ENCODE measurements at regions not wholly inside any gene's neighbourhood (a gene's known extent, or its start where the extent isn't known, plus 50 kb on each side); places are given as distances from the start of the nearest gene placed in this dataset.

DNA sequence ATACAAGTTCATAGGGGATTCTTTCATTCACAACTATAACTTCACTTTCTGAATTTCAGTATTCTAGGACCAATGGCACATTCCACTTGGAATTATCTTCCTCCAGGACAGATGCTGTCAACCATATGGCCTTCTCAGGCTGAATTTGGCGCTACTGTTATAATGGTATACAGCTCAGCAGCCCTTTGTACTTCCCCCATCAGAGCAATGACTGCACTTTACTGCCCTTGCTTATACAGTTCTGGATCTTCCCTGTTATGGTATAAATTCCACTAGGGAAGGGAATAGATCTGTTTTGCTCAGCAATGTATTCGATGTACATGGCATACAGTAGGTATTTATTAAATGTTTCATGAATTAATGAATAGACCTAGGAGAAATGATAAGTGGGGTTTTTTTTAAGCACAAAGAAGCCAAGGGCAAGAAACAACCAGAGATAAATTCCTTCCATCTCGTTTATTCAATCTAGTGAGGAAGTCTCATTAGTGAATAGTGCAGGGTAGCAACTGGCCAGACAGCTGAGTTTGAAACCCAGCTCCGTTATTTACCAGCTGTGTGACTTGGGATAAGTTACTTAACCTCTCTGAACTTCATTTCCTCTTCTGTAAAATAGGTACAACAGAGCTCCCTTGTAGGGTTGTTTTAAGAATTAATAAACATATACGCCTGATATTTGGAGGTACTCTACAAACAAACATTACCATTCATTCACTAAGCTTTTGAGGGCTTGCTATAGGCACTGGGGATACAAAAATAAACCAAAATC lies 97.1 kb upstream of the PRDM1 start:
- H3K27me3 ChIP-seq (ENCODE audit: control insufficient read depth in 2 of 2, insufficient read depth in 2 of 2, low read length in 2 of 2) = peaks cover 77 to 86% of the 10 kb centered on the region in 2 experiments
- H3K36me3 ChIP-seq (ENCODE audit: control insufficient read depth in 2 of 2, extremely low read depth in 1 of 2, insufficient read depth in 2 of 2, low read length in 2 of 2) = no peaks in the 10 kb centered on the region
- ChIA-PET POLR2A (no interaction called here), CTCF (no interaction called here)
- no peaks in the 10 kb centered on the region for H4K20me1 ChIP-seq (replicated peaks; ENCODE audit: control insufficient read depth, extremely low read depth, insufficient read depth, low read length)
- H3K9ac ChIP-seq (replicated peaks; ENCODE audit: extremely low read depth, insufficient read depth, low read length) = no peak overlapping the region
- no peaks in the 10 kb centered on the region for H3K79me2 ChIP-seq (ENCODE audit: control insufficient read depth, insufficient read depth, low read length)
- FAIRE-seq (no peak), DNase-seq (ENCODE audit: low read depth, low spot score) (no peak)
- no peak overlapping the region for H3K4me3 ChIP-seq (replicated peaks in 1 of 3; ENCODE audit: insufficient read depth in 1 of 3, low read depth in 1 of 3, low read length in 3 of 3)
- no peaks in the 10 kb centered on the region for H3K9me3 ChIP-seq (replicated peaks; ENCODE audit: control insufficient read depth, insufficient read depth, low read length)
- TF ChIP-seq FOS (IDR thresholded peaks at IDR 0.05; ENCODE audit: borderline replicate concordance, insufficient read depth, low read length) = no peak
- TF ChIP-seq MYC (IDR thresholded peaks at IDR 0.05; ENCODE audit: low read depth, low read length) = no peak
- no peak for TF ChIP-seq CTCF (IDR thresholded peaks at IDR 0.05; ENCODE audit: extremely low read depth in 1 of 2, insufficient read depth in 1 of 2, low read depth in 1 of 2, low read length in 2 of 2)
- TF ChIP-seq POLR2A (IDR thresholded peaks at IDR 0.05; ENCODE audit: low read depth, low read length) = no peak
- TF ChIP-seq EZH2 (IDR thresholded peaks at IDR 0.05; ENCODE audit: borderline replicate concordance, low read depth, low read length, severe bottlenecking) = no peak
- no peak for TF ChIP-seq POLR2AphosphoS5 (IDR thresholded peaks at IDR 0.05; ENCODE audit: insufficient read depth, low read depth, low read length)
- TF ChIP-seq, protein P1, sequence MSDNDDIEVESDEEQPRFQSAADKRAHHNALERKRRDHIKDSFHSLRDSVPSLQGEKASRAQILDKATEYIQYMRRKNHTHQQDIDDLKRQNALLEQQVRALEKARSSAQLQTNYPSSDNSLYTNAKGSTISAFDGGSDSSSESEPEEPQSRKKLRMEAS (IDR thresholded peaks at IDR 0.05; ENCODE audit: insufficient read depth, insufficient read length) = no peak
- no peak for TF ChIP-seq GATA2 (IDR thresholded peaks at IDR 0.05; ENCODE audit: insufficient read depth, insufficient read length, low read depth, low read length)
- TF ChIP-seq JUN (IDR thresholded peaks at IDR 0.05; ENCODE audit: borderline replicate concordance, insufficient read depth, insufficient read length, low read depth) = no peak
- H3K9me1 ChIP-seq (replicated peaks; ENCODE audit: control insufficient read depth, extremely low read depth, insufficient read depth, low read length) = no peaks in the 10 kb centered on the region
- dilution Hi-C loops (cut with MboI; ENCODE audit: extremely low pct_ligation_motif_present, low sequenced_read_pairs) = no loop called here
- no peak overlapping the region for H3K27ac ChIP-seq (ENCODE audit: insufficient read depth, low read depth, low read length)
- intact Hi-C loops (cut with micrococcal nuclease) = no loop called here
- H3K4me1 ChIP-seq (ENCODE audit: control insufficient read depth, extremely low read depth, insufficient read depth, low read length) = peaks cover 10% of the 10 kb centered on the region
- no TSS peak for BruUV-seq (replicated peaks)
- H2AFZ ChIP-seq (ENCODE audit: low read depth, low read length) = no peak overlapping the region
- no peak overlapping the region for H3K4me2 ChIP-seq (ENCODE audit: insufficient read depth, low read length)
